ENCODE measurements at regions not wholly inside any gene's neighbourhood (a gene's known extent, or its start where the extent isn't known, plus 50 kb on each side); places are given as distances from the start of the nearest gene placed in this dataset.

DNA sequence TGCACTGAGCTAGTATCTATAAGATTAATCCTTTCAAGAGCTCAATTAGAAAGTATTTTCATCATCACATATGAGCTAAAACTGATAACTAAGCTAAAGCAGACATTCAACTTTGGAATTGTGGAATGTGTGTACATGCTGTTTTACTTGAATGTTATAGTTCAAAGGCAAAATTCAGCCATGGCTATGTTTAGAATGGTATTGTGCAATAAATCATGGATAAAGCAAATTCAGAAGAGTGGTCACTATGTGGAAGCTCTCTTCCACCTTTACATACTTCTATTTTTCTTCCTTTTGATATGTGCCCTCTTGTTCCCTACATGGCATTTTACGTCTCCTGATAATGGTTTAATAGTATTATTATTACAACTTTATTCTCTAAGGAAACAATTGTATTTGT, 1366.3 kb upstream of the LRRTM1 start:
- DNase-seq: no peak

GRCh38 chr2:81661081-81661480, 1356.5 kb upstream of the LRRTM1 start:
- DNase-seq: no peak

GRCh38 chr2:81658227-81658626, 1353.7 kb upstream of the LRRTM1 start:
- no peak for DNase-seq

DNA sequence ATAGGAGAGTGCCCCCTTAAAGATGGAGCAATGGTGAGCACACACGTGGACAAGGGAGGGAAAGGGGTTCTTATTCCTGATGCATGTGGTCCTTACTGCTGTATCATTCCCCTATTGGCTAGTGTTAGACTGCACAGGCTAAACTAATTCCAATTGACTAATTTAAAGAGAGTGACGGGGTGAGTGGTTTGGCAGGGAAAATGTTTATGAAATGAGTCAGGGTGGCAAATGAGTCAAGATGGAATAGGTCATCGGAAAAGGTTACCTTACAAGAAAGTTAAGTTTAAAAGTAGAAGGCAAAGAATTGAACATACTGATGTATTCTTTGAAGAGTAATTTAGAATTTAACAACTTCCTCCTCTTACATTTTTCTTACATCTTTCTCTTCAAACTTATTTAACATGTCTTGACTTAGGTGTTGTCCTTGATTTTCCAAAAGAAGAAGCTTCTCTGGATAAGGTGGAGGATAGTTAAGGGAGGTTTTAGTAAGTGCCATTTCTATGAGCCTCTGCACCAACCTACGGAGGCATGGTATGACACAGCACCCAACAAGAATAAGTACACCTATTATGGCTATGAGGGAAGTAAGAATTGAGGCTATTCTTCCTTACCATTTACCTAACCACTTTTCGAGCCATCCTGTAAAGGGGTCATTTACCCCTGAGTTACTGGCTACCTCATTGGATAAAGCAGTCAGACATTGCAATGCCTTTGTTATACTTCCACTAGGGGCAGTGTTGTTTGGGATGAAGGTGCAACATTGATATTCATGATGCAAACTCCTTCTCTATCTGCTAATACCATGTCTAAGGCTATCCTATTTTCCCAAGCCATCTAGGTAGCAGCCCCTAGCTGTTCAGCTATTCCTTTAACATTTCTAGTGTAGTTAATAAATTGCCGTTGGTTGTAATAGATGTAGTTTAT, 1345.8 kb upstream of the LRRTM1 start:
- no peak for DNase-seq

DNA sequence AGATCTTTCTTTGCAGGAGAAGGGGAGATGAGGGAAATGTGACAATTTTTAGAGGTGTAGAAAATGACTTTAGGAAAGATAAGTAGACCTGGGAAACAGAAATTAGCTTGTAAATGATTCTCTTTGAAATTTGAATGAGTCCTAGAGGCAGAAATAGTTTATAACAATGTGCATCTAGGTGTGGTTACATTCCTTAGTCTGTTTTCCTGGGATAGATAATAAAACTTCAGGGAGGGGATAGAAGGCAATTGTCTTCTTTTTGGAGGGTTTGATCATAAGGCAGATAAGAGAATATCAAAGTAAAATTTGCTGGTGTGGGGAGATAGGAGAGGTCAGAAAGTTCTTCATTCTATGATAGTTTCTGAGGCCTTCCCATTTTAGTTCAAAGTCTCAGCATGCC, 1344.3 kb upstream of the LRRTM1 start:
- DNase-seq: no peak

GRCh38 chr2:81648370-81648769, 1343.8 kb upstream of the LRRTM1 start:
- DNase-seq: no peak

DNA sequence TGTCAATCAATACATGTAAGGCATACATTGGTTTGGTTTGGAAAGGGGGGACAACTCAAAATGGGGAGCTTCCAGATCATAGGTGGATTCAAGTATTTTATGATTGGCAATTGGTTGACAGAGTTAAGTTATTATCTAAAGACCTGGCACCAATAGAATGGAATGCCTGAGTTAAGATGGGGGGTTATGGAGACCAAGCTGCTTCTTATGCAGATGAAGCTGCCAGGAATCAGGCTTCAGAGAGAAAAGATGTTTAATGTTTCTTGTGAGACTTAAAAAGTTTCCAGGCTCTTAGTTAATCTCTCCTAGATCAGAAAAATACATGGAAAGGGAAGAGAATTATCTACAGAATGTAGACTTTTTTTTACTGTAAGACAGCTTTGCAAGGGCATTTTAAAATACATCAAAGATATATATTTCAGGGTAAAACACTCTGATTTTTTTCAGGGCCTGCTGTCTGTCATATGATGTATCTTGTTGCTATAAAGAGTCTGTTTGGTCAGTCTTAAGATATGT, 1343.2 kb upstream of the LRRTM1 start:
- no peak for DNase-seq

DNA sequence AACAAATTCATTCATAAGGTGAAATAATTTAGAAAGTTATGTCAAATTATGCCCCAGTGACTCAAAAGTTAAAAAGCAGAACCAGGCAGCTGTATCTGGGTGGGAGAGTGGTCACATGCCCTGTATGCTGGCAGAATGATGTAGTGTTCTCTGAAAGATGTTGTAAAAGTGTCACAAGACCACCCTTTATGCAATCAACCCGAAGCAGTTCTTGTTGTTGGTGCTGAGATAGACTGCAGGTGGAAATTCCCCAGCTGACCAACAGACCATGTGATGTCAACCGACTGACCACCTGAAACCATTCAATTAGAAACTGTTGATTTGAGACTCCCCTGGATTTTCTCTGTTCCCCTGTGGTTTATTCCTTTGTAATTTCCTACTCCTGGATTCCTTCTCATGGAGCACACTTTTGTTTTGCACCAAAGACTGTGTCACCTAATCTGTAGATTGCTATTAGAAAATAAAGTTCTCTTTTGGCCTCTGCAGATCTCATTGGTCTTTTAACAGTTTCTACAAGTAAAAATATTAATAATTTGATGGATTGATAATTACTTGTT, 1341.3 kb upstream of the LRRTM1 start:
- peak; percentile 3 for DNase-seq

DNA sequence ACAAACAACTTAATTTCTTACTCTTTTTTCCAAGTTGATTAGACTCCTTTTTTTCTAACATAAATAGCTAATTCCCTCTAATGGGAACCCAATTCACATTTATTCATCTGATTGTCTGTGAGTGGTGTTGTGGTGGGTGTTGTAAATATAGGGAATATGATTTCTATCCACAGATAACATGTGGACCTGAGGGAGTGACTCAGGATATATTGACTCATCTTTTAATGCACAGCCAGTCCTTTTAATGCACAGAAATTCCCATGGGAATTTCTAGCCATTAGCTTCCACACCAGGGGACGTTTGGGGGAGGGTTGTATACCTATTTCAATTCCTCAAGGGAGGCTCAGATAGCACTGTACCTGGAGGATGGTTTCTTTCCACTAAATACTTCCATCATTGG, 1339.6 kb upstream of the LRRTM1 start:
- no peak for DNase-seq

GRCh38 chr2:81624825-81625224, 1320.3 kb upstream of the LRRTM1 start:
- DNase-seq: no peak

GRCh38 chr2:81600088-81600487, 1295.5 kb upstream of the LRRTM1 start:
- DNase-seq: no peak

- DNase-seq: no peak
Measured at GRCh38 chr2:81598453-81598852, 1293.9 kb upstream of the LRRTM1 start.

DNA sequence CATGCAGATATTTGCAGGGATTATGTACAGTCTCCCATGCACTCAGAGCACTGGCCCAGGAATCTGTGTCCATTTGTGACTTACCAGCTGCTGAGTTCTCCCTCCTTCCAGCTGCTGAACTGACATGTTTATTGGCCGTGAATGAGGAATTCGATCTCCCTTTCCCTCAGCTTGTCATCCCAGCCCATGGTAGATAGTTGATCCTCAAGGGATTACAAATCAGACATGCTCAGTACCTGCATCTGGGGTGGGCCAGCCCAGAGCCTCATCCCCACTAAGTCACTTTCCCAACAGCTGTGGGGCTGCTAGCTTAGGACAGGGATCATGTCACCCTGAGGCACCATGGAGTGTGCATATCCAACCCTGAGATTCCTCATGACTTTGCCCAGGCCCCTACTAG, 1284.9 kb upstream of the LRRTM1 start:
- peak; percentile 19 for DNase-seq

GRCh38 chr2:81583311-81584108, 1279.0 kb upstream of the LRRTM1 start:
- DNase-seq: no peak

DNA sequence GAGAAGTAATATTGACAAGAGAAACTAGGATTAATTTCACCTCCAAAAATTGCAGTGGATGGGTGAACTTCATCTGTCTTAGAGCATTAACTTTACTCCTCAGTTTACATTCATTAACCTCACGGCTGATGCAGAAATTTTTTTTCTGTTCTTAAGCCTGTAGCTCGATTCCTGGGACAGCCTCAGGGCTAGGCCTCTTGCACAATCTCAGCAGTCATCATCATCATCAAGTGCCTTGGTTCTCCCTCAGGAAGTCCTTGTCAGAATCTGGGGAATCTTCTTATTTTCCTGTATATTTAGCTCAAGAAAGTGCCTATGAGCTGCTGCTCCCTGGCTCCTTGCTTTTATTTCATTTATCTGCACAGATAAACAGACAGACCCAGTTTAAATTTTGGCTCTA, 1272.2 kb upstream of the LRRTM1 start:
- no peak for DNase-seq

GRCh38 chr2:81551040-81551634, 1246.6 kb upstream of the LRRTM1 start:
- no peak for DNase-seq

GRCh38 chr2:81550277-81550676, 1245.7 kb upstream of the LRRTM1 start:
- DNase-seq: no peak

GRCh38 chr2:81549646-81550045, 1245.1 kb upstream of the LRRTM1 start:
- no peak for DNase-seq

- DNase-seq: no peak
Measured at GRCh38 chr2:81545626-81546025, 1241.1 kb upstream of the LRRTM1 start.

DNA sequence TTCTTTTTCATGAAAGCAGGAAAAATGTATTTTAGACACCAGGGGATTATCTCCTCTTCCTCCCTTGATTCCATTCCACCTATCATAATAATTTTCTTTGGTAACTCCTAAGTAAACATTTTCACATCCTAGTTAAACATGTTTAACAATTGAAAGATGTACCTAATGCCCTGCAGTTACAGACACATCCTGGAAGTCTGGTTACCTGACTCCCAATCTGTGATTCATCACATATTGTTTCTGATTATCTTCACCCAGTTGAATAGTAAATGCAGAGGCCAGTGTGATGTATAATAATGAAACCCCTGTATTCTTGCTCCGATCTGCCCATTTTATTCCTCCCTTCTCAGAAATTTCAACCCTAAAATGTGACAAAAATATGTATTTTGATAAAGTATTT, 1237.6 kb upstream of the LRRTM1 start:
- DNase-seq: no peak

DNA sequence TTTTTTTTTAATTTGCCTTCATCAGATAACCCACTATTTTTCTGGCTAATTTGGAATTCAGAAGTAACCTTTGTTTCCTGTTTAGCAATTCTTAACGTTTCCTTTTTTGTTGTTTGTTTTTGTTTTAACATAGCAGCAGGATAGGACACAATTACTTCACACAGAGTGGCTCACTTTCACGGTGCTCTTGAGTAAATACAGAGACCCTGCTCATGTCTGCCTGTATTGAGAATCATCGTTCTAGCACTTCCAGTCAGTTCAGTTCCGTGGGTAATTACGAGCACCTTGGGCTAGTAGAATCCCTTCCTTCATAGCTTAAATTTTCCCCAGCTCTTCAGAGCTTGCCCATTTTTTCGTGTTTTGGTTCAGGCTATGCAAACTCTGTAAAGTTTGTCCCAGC, 1225.4 kb upstream of the LRRTM1 start:
- DNase-seq: no peak

- DNase-seq: no peak
Measured at GRCh38 chr2:81528852-81529480, 1224.4 kb upstream of the LRRTM1 start.

Data from left kidney (tissue), 1 donor.